Epidermal melanocyte (primary cell): ENCODE measurements at regions not wholly inside any gene's neighbourhood (a gene's known extent, or its start where the extent isn't known, plus 50 kb on each side); places are given as distances from the start of the nearest gene placed in this dataset.

ENCODE experiments used
- DNase-seq: peaks from one replicate; pipeline ENCODE4 v3.0.0; 2011; ENCODE audit warnings: low spot score; ENCODE audit not compliant: insufficient read length

- no peak for DNase-seq
These were observed 337.4 kb upstream of the RGS6 start for GRCh38 chr14:71594821-71595220.

- DNase-seq, result no peak
These were observed 336.8 kb upstream of the RGS6 start for GRCh38 chr14:71595441-71595840.

GRCh38 chr14:71597287-71597920, 334.8 kb upstream of the RGS6 start:
- no peak for DNase-seq

- no peak for DNase-seq
These were observed 334.1 kb upstream of the RGS6 start for GRCh38 chr14:71597955-71598660.

- no peak for DNase-seq
These were observed 331.9 kb upstream of the RGS6 start for GRCh38 chr14:71600309-71600708.

GRCh38 chr14:71602524-71602923, 329.7 kb upstream of the RGS6 start:
- no peak for DNase-seq

- no peak for DNase-seq
These were observed 328.0 kb upstream of the RGS6 start for GRCh38 chr14:71604231-71604630.

GRCh38 chr14:71606064-71606463, 326.2 kb upstream of the RGS6 start:
- no peak for DNase-seq

GRCh38 chr14:71606575-71606974, 325.7 kb upstream of the RGS6 start:
- DNase-seq, result no peak

- no peak for DNase-seq
These were observed 325.2 kb upstream of the RGS6 start for GRCh38 chr14:71607056-71607455.

- DNase-seq, result no peak
These were observed 322.1 kb upstream of the RGS6 start for GRCh38 chr14:71610149-71610548.

- DNase-seq, result no peak
These were observed 321.4 kb upstream of the RGS6 start for GRCh38 chr14:71610797-71611196.

- DNase-seq, result no peak
These were observed 319.1 kb upstream of the RGS6 start for GRCh38 chr14:71613168-71613567.

- no peak for DNase-seq
These were observed 316.2 kb upstream of the RGS6 start for GRCh38 chr14:71616013-71616412.

GRCh38 chr14:71618047-71618446, 314.2 kb upstream of the RGS6 start:
- DNase-seq, result no peak

GRCh38 chr14:71618716-71619115, 313.5 kb upstream of the RGS6 start:
- no peak for DNase-seq

- no peak for DNase-seq
These were observed 312.8 kb upstream of the RGS6 start for GRCh38 chr14:71619472-71619871.

GRCh38 chr14:71620401-71620800, 311.8 kb upstream of the RGS6 start:
- no peak for DNase-seq

- no peak for DNase-seq
These were observed 311.0 kb upstream of the RGS6 start for GRCh38 chr14:71621276-71621675.

- no peak for DNase-seq
These were observed 310.1 kb upstream of the RGS6 start for GRCh38 chr14:71621980-71622605.

- no peak for DNase-seq
These were observed 308.3 kb upstream of the RGS6 start for GRCh38 chr14:71623939-71624338.

GRCh38 chr14:71625175-71625574, 307.1 kb upstream of the RGS6 start:
- no peak for DNase-seq
